ENCODE measurements at regions not wholly inside any gene's neighbourhood (a gene's known extent, or its start where the extent isn't known, plus 50 kb on each side); places are given as distances from the start of the nearest gene placed in this dataset.
"Not testable (repeated sequence)": the region's sequence is repeated elsewhere in the genome, so short reads cannot be mapped to it uniquely, and the experiment has no call there.

GRCh38 chr3:197421021-197421420 is 122.6 kb upstream of the DLG1 start:
- in situ Hi-C loops (cut with MboI; ENCODE audit: low pct_unique_long_range_greater_than_20kb, low sequenced_read_pairs, unreplicated experiment): no loop called here
- TF ChIP-seq CTCF (IDR thresholded peaks at IDR 0.05; ENCODE audit: extremely low read depth, insufficient read depth, missing control alignments): no peak
- no peak for DNase-seq (ENCODE audit: low spot score)

GRCh38 chr3:197420566-197420965 is 122.2 kb upstream of the DLG1 start:
- no peak for DNase-seq (ENCODE audit: low spot score)
- in situ Hi-C loops (cut with MboI; ENCODE audit: low pct_unique_long_range_greater_than_20kb, low sequenced_read_pairs, unreplicated experiment): no loop called here
- no peak for TF ChIP-seq CTCF (IDR thresholded peaks at IDR 0.05; ENCODE audit: extremely low read depth, insufficient read depth, missing control alignments)

GRCh38 chr3:197420115-197420514 is 121.7 kb upstream of the DLG1 start:
- in situ Hi-C loops (cut with MboI; ENCODE audit: low pct_unique_long_range_greater_than_20kb, low sequenced_read_pairs, unreplicated experiment): no loop called here
- no peak for TF ChIP-seq CTCF (IDR thresholded peaks at IDR 0.05; ENCODE audit: extremely low read depth, insufficient read depth, missing control alignments)
- no peak for DNase-seq (ENCODE audit: low spot score)

GRCh38 chr3:197419696-197420095 is 121.3 kb upstream of the DLG1 start:
- in situ Hi-C loops (cut with MboI; ENCODE audit: low pct_unique_long_range_greater_than_20kb, low sequenced_read_pairs, unreplicated experiment): no loop called here
- TF ChIP-seq CTCF (IDR thresholded peaks at IDR 0.05; ENCODE audit: extremely low read depth, insufficient read depth, missing control alignments): no peak
- DNase-seq (ENCODE audit: low spot score): no peak

- no peak for DNase-seq (ENCODE audit: low spot score)
- TF ChIP-seq CTCF (IDR thresholded peaks at IDR 0.05; ENCODE audit: extremely low read depth, insufficient read depth, missing control alignments): no peak
- in situ Hi-C loops (cut with MboI; ENCODE audit: low pct_unique_long_range_greater_than_20kb, low sequenced_read_pairs, unreplicated experiment): no loop called here
These were observed 119.7 kb upstream of the DLG1 start for GRCh38 chr3:197417911-197418618.

- in situ Hi-C loops (cut with MboI; ENCODE audit: low pct_unique_long_range_greater_than_20kb, low sequenced_read_pairs, unreplicated experiment): no loop called here
- TF ChIP-seq CTCF (IDR thresholded peaks at IDR 0.05; ENCODE audit: extremely low read depth, insufficient read depth, missing control alignments): no peak
- DNase-seq (ENCODE audit: low spot score): no peak
These were observed 119.0 kb upstream of the DLG1 start for GRCh38 chr3:197417441-197417840.

- in situ Hi-C loops (cut with MboI; ENCODE audit: low pct_unique_long_range_greater_than_20kb, low sequenced_read_pairs, unreplicated experiment); DNase-seq (ENCODE audit: low spot score): not testable (repeated sequence)
These were observed 113.5 kb upstream of the DLG1 start for GRCh38 chr3:197411899-197412298.

GRCh38 chr3:197410170-197410569 is 111.8 kb upstream of the DLG1 start:
- in situ Hi-C loops (cut with MboI; ENCODE audit: low pct_unique_long_range_greater_than_20kb, low sequenced_read_pairs, unreplicated experiment); DNase-seq (ENCODE audit: low spot score): not testable (repeated sequence)
